Activated naive CD8-positive, alpha-beta T cell treated with anti-CD3 and anti-CD28 coated beads, Interleukin-2, amount 50 U/mL, for 16 hours (primary cell): ENCODE measurements at regions not wholly inside any gene's neighbourhood (a gene's known extent, or its start where the extent isn't known, plus 50 kb on each side); places are given as distances from the start of the nearest gene placed in this dataset.
"Not testable (repeated sequence)": the region's sequence is repeated elsewhere in the genome, so short reads cannot be mapped to it uniquely, and the experiment has no call there.

Experiments used
- DNase-seq: peaks from one replicate; pipeline ENCODE4 v3.0.0-alpha.2; 2020; ENCODE audit warnings: low read depth, low spot score

DNA sequence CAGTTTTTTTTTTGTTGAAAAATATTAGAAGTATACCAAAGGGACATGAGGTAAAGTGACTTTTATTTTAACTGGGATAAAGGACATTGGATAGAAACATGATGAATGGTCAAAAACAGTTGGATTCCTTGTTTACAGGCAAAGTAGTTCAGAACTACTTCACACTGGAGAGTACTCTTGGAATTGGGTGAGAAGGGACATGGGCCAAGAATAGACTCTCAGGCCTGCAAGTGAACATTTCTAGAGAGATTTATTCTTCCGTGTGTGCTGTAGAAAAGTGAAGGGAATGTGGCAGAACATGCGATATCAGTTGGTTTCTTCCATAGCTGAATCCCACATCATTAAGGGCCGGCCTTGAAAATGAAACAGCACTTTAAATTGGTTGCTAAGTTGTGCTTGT, 290.5 kb downstream of the ADGRL2 start:
- no peak for DNase-seq

- DNase-seq = no peak
Observed at GRCh38 chr1:82090104-82090503, 289.4 kb downstream of the ADGRL2 start.

DNA sequence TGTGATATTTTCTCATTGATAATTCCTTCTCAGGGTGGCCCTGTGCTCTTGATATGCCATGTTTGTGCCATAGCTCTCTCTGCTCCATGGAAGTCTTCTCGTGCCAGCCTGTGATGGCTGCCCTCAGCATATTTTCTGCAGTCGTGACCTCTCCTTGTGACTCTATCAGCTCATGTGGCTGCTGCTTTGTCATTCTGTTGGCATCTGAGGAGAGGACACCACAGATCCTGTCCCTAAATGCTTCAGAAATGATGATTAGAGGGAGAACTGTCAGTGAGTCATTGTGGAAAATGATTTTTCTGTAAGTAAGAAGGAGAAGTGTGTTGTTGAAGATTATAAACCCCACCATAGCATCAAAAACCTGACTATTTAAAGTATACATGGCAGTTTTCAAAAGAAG, 286.0 kb downstream of the ADGRL2 start:
- no peak for DNase-seq

DNA sequence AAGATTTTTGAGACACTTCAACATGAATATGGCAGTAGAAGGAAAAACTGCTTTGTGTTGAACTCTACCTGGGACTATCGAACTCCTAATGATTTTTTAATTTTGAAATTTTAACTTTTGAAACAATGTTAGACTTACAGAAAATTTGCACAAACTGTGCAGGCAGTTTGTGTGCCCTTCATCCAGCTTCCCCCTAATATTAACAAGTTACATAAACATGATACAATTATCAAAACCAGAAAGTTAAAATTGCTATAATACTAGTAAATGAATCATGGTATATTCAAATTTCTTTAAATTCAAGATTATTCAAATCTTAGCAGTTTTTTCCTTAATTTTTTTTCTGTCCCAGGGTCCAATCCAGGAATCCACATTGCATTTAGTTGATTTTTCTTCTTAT, 278.9 kb downstream of the ADGRL2 start:
- DNase-seq = no peak

- no peak for DNase-seq
Observed at GRCh38 chr1:82073659-82074058, 272.9 kb downstream of the ADGRL2 start.

DNA sequence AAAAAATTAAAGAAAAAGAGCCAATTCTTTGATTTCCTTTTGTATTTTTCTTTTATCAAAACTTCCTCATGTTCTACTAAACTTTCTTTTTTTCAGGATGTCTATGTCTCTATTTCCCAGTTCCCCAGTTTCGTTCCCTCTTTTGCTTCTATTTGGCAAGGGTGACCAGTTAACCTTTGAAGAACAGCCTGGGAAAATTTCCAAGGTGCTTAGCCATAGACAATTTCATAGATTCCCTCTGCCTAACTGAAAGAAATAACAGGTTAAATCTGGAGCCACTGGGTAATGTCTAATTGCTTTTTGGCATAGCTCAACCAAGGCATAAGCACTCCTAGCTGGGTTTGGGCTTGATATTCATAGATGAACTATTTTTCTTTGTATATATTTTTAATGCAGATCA, 272.3 kb downstream of the ADGRL2 start:
- no peak for DNase-seq

DNA sequence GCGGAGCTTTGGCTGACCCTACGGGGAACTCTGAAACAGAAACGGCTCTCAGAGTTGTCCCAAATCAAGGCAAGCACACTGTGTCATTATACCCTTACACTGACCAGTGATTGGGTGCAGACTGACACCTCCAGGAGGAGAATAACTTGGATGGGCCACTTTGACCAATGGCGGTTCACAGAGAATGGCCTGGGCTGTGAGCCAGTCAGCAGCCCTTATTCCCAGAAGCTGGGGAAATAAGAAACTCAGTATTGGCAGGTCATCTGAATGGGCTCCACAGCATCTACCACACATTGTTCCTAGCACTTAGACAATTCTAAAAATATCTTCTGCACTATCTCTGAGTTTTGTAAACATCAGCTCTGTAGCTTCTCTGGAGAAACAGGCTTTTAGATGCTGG, 265.2 kb downstream of the ADGRL2 start:
- DNase-seq = no peak

DNA sequence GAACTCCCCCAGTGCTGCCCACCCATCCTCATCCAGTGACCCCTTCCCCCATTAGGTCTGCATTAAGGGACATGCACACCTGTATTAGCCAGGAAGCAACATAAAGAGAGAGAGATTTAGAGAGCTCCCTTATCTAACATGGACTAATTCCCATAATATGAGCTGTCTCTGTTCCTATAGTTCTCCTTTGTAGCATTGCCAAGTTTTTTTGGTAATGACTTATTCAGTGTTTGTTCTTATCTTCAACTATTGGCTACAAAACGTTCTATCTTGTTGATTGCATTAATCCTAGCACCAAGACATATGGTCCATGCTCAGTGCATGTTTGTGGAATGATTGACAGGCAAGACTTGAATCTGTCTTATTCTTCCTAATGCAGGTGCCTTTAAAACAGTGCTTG, 264.0 kb downstream of the ADGRL2 start:
- DNase-seq = no peak

GRCh38 chr1:82062206-82062605, 261.5 kb downstream of the ADGRL2 start:
- DNase-seq = no peak

- no peak for DNase-seq
Observed at GRCh38 chr1:82059959-82060358, 259.2 kb downstream of the ADGRL2 start.

DNA sequence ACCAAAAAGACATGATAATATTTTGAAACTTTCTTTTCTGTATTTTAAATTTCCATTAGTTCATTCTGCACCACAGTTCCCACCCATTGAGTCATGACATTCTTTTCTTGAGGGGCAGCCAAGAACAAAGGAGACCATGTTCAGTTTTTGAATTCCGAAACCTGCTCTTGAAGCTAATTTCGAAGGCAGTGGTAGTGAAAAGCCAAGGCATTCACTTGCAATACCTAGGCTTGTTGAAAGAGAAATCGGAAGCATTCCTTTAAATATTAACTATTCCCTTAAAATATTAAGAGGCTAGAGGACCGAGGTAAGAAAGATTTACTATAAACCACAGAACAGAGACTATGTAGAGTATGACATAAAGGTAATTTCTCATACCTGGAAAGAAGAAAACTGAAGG, 256.3 kb downstream of the ADGRL2 start:
- DNase-seq = no peak

DNA sequence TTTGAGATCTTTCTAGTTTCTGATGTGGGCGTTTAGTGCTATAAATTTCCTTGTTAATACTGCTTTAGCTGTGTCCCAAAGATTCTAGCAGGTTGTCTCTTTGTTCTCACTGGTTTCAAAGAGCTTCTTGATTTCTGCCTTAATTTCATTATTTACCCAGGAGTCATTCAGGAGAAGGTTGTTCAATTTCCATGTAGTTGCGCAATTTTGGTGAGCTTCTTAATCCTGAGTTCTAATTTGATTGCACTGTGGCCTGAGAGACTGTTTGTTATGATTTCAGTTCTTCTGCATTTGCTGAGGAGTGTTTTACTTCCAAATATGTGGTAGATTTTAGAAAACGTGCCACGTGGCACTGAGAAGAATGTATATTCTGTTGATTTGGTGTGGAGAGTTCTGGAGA, 254.6 kb downstream of the ADGRL2 start:
- not testable (repeated sequence) for DNase-seq

DNA sequence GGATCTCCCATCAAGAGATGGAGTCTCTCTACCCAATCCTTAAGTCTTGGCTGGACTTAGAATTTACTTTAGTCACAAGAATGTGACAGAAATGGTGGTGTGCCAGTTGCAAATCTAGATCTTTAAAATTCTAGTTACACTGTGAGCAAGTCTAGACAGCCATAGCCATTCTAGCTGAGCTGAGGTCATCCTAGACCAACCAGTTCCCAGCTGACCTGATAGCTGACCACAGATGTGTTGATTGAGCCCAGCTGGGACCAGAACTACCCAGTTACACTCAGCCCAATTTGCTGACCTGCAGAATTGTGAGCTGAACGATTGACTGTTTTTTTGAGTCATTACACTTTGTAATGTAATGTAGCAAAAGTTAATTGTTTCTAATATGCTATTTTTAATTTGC, 251.8 kb downstream of the ADGRL2 start:
- DNase-seq = no peak

- DNase-seq = no peak
Observed at GRCh38 chr1:82048596-82048995, 247.9 kb downstream of the ADGRL2 start.

DNA sequence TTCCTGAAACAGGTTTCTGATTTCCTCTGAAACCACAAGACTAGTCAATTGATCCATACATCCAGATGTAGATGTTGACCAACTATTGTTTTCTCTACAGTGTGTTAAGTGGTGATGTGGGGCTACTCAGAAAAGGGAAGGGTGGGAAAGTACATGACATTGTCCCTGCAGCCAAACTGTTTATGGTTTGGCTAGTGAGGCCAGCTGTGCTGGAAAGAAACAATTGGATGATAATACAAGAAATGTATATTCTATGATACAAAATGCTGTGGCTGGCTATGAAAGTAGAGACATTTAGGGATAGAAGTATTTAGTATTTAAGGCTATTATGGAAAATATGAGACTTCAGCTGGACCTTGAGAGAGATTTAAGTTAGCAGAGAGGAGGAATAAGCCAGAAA, 244.5 kb downstream of the ADGRL2 start:
- DNase-seq = no peak

DNA sequence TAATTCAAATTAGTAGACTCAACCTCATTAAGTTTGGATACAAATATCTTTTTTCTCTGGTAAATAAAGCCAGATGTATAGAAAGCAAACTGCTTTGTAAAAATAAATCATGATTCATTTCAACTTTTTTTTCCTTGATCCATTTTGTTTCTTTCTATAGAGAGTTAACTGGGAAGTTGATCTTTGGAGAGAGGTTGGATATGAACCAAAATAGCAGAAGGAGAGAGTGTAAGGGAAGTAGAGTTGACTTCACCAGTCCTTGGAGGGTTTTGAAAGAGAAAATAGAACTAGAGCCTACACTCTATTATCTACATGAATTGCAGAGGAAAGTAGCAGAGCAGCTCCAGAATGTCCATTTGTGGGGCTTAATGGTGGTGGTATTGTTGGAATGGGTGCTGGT, 243.8 kb downstream of the ADGRL2 start:
- no peak for DNase-seq

DNA sequence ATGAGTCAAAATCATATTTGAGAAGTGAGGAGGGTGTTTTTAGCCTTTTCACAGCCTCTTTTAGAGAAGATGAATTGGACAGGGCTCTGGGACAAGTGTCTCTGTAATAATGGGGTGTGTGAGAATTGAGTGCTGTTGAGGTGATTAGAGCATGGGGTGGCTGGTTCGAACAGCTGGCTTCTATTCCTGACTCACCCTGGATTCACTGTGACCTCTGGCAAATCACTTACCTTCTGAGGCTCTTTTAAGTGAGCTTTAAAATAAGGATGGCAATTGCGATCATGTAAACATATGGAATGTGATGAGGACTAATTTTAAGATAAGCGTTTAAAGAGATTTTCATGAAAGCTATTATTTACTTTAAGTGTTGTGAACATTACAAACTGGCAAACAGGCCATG, 243.4 kb downstream of the ADGRL2 start:
- DNase-seq = no peak

GRCh38 chr1:82042306-82043060, 241.7 kb downstream of the ADGRL2 start:
- DNase-seq = no peak
